ENCODE measurements at regions not wholly inside any gene's neighbourhood (a gene's known extent, or its start where the extent isn't known, plus 50 kb on each side); places are given as distances from the start of the nearest gene placed in this dataset.

GRCh38 chr5:174951151-174951780 is 226.9 kb downstream of the MSX2 start:
- DNase-seq (peak; percentile 80), ATAC-seq (ENCODE audit: low read depth) (peak; percentile 99)
- Histone ChIP-seq H3K4me3 (ENCODE audit: insufficient read depth, low read depth, low read length) (no peak overlapping the region), H2AK5ac (ENCODE audit: low read depth, low read length) (no peak overlapping the region), H2BK5ac (ENCODE audit: low read depth, low read length, poor library complexity, severe bottlenecking) (no peak overlapping the region), H3K9ac (ENCODE audit: low read depth, low read length) (no peak overlapping the region), H4K91ac (ENCODE audit: insufficient read depth, low read depth, low read length) (no peak overlapping the region), H2BK15ac (ENCODE audit: low read depth, low read length) (no peak overlapping the region), H4K8ac (ENCODE audit: low read depth in 2 of 2, low read length in 2 of 2) (no peak overlapping the region), H3K9me1 (ENCODE audit: insufficient read depth, low read length) (no peaks in the 10 kb centered on the region), H3K18ac (ENCODE audit: low read depth, low read length) (no peak overlapping the region), H3K27ac (ENCODE audit: insufficient read depth, low read length) (no peak overlapping the region), H2BK120ac (ENCODE audit: low read depth, low read length) (no peak overlapping the region), H3K36me3 (ENCODE audit: control insufficient read depth, insufficient read depth, low read length) (no peaks in the 10 kb centered on the region), H2BK20ac (ENCODE audit: low read depth, low read length) (no peak overlapping the region), H3K56ac (ENCODE audit: extremely low read depth, insufficient read depth, low read length) (no peak overlapping the region), H3K79me1 (ENCODE audit: low read depth in 1 of 2, low read length in 2 of 2) (no peaks in the 10 kb centered on the region), H3K4me1 (ENCODE audit: control insufficient read depth, insufficient read depth, low read length) (no peaks in the 10 kb centered on the region), H4K20me1 (ENCODE audit: insufficient read depth, low read length) (no peaks in the 10 kb centered on the region), H2AK9ac (replicated peaks; ENCODE audit: low read depth, low read length, poor library complexity) (no peak overlapping the region), H3K14ac (replicated peaks; ENCODE audit: low read depth, low read length) (no peak overlapping the region), H2AFZ (replicated peaks; ENCODE audit: low read length, poor library complexity) (no peak overlapping the region), H4K5ac (ENCODE audit: low read depth, low read length) (no peak overlapping the region), H3K23ac (ENCODE audit: low read depth, low read length) (no peak overlapping the region), H3K27me3 (ENCODE audit: control insufficient read depth, insufficient read depth, low read length) (no peaks in the 10 kb centered on the region; the same call in 1 of the 2 replicates), H3K4me2 (ENCODE audit: low read depth, low read length) (no peak overlapping the region), H3K4ac (ENCODE audit: low read depth, low read length) (no peak overlapping the region), H3K9me3 (ENCODE audit: control insufficient read depth, insufficient read depth, low read length) (no peaks in the 10 kb centered on the region)
- ChIA-PET POLR2A (ENCODE audit: unreplicated experiment) (no interaction called here), CTCF (interaction anchor here (0.6 to 1.0 kb wide), 3 partner anchors 73 to 489 kb away, joined by 3 to 5 read pairs (median 4); no protein-coding TSS in a partner anchor)
- no CpG with 5 or more reads among the region's 5 CpGs for WGBS, 2 experiments (ENCODE audit: extremely low coverage in 2 of 2, insufficient read length in 1 of 2)
- intact Hi-C loops (cut with micrococcal nuclease) (loop anchor here (1.0 to 5.0 kb wide), 3 partner anchors 493 to 766 kb away; partner anchors contain the start of gene DRD1), in situ Hi-C loops (cut with MboI; ENCODE audit: low sequenced_read_pairs) (loop anchor here (5.0 kb wide), 1 partner anchor 496 kb away; no protein-coding TSS in a partner anchor), dilution Hi-C loops (cut with HindIII; ENCODE audit: low sequenced_read_pairs, unreplicated experiment) (no loop called here)
- no TSS peak for BruUV-seq (replicated peaks)
- no peak for TF ChIP-seq ELK1 (IDR thresholded peaks at IDR 0.05; ENCODE audit: borderline replicate concordance, low read depth, low read length)
- TF ChIP-seq RFX5 (IDR thresholded peaks at IDR 0.05; ENCODE audit: low read depth, low read length), result no peak
- TF ChIP-seq CHD1 (IDR thresholded peaks at IDR 0.05; ENCODE audit: low read depth, low read length), result no peak
- no peak for TF ChIP-seq MAZ (IDR thresholded peaks at IDR 0.05; ENCODE audit: borderline replicate concordance, low read depth, low read length)
- TF ChIP-seq RAD21 (IDR thresholded peaks at IDR 0.05; ENCODE audit: low read length), result peak; percentile 97
- TF ChIP-seq POLR2A (IDR thresholded peaks at IDR 0.05; ENCODE audit: low read depth, low read length), result no peak
- TF ChIP-seq FOS (IDR thresholded peaks at IDR 0.05; ENCODE audit: low read depth, low read length), result no peak
- peak; percentile 95 for TF ChIP-seq CTCF (conservative IDR thresholded peaks at IDR 0.05; ENCODE audit: low read depth, low read length)
- TF ChIP-seq RCOR1 (IDR thresholded peaks at IDR 0.05; ENCODE audit: insufficient replicate concordance, low read length), result no peak
- no peak for TF ChIP-seq MXI1 (IDR thresholded peaks at IDR 0.05; ENCODE audit: borderline replicate concordance, low read depth, low read length)
- no peak for TF ChIP-seq MAFK (IDR thresholded peaks at IDR 0.05; ENCODE audit: low read depth, low read length)
- TF ChIP-seq CEBPB (IDR thresholded peaks at IDR 0.05; ENCODE audit: low read depth, low read length), result no peak
- TF ChIP-seq BHLHE40 (IDR thresholded peaks at IDR 0.05; ENCODE audit: low read depth, low read length), result no peak
- no peak for TF ChIP-seq NFE2L2 (IDR thresholded peaks at IDR 0.05; ENCODE audit: low read depth, low read length)
- TF ChIP-seq USF2 (IDR thresholded peaks at IDR 0.05; ENCODE audit: low read depth, low read length), result no peak
- TF ChIP-seq SMC3 (IDR thresholded peaks at IDR 0.05; ENCODE audit: low read depth, low read length), result peak; percentile 96
